Kidney tubule cell (primary cell): ENCODE measurements at regions not wholly inside any gene's neighbourhood (a gene's known extent, or its start where the extent isn't known, plus 50 kb on each side); places are given as distances from the start of the nearest gene placed in this dataset.

Experiments
- DNase-seq: peaks from one replicate; pipeline ENCODE4 v3.0.0-alpha.2; 2018; ENCODE audit warnings: low spot score

DNA sequence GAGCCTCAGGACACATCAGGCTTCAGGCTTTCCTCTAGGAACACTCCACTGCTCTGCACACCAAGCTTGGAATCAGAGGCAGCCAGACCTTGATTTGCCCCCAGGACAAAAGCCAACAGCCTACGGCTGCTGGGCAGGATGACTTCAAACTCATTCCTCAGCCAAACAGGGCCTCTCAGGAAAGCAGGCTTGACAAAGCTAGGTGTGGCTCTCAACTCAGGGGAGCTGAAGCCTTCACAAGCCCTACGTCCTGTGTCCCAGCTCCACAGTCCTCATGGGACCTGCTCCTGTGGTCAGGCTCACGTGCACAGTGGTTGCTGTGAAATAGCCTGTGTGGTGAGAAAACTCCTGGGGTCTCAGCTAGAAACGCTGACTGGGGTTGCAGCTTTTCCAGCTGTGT is 398.9 kb upstream of the ZNF507 start:
- DNase-seq = no peak

DNA sequence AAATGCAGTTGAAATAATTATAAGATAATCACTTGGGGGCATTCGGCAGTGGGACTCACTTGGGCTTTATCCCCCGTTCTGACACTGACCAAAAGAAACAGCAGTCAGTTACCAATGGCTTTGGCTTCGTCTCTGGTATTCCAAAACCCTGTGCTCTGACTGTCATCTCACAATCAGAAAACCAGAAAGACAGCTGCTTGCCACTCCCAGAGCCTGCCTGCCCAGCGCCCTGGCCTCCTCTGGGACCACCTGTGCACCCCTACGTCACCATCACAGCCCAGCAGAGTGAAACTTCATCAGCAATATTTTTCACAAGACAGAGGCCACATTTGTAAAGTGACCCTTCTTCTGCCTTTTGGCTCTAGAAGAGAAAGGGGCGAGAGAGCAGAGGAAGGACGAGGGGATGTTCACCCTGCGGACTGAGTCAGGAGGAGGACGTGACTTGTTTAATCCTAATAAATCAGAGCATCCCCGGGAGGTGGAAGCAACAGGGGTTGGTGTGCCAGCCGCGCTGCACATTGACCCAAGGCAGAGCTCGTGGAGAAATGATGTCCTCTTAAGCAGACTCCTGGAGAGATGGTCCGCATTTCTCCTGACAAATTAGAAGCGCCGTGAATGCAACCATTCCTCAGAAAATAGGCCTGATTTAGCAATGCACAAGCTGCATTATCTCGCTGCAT is 397.8 kb upstream of the ZNF507 start:
- no peak for DNase-seq

DNA sequence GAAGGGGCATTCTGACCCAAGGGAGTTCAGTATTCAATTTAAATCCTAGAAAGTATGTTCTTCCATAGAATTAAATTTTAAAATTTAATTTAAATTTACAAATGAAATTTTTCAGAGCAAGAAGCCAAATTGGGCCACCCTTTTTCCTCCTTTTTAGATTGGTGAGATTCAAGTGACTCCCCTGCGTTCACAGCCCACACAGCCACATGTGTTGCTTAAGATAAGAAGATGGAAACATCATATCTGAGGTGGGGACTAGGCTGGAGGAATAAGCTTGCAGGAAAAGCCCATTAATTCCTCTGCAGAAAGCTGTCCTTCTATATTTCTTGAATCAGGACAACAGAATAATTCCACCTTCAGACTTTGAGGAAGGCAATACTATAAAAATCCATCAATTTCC is 392.7 kb upstream of the ZNF507 start:
- DNase-seq = no peak

DNA sequence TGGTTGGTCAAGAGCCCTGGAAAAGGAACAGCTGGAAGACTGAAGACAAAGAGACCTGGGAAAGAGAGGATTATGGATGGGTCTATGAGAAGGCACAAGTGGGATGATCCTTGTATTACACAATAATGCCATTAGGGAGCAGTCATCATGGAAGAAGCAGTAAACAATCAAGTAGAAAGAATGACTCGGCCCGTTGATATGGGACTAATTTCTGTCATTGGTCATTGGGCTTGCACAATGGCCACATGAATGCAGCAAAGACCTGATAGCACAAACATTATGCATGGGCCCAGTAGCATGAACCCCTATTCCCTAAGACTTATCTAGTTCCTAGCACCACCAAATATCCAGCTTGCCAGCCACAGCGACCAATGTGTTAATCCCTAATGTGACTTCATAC is 390.3 kb upstream of the ZNF507 start:
- no peak for DNase-seq

DNA sequence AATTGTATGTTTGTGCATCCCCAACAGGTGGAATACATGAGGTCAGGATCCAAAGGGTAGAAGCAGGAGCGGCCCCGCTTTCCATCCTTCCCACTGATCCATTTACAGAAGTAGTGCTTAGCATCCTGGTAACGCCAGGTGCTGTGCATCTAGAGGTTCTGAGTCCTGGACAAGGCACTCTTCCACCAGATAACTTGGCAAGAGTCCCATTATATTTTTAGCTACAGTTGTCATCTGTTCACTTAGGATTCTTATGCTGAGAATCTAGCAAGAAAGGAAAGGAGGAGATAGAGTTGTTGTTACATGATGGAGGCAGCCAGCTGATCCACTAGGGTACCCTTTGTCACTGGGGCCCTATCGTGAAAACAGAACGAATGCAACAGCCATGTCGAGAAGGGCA is 389.5 kb upstream of the ZNF507 start:
- no peak for DNase-seq

DNA sequence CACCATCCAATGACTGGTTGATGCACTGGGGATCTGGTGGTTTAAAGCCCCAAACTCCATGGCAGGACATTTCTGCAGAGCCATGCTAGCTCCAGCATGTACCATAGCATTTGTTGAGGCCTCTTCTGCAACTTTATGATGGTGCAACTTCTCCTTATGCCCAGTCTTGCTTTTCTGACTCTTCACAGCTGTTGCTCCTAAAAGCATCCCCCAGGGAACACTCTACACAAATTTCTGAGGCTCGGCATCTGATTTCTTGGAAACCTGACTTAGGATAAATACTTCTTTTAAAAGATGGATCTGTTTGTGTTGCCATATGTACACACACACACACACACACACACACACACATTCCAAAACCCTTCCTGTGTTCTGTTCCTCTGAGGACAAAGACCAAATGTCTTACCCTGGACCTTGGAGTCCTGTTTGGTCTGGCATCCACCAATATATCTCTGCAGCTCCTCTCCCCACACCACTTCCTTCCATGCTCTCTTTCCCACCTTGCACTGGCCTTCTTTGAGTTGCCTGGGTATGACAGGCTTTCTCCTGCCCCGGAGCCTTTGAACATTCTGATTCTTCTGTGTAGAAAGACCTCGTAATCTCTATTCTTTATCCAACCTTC is 388.5 kb upstream of the ZNF507 start:
- no peak for DNase-seq

DNA sequence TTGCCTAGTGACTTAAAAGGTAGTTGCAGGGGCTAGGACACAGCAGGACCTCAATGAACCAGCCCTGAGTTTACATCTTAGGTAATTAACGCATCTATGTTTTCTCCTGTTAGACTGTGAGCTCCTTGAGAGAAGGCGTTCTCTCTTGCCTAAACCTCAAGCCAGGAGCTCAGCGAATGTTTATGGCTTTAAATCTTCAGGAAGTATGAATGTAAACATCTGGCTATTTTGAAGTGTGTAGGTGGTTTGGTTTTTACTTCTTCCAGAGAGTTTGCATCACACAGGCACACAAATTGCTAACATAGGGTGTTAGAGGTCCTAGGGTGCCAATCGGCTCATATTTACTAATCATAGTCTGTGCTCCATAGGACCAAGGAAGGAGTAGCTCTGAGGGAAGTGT is 387.7 kb upstream of the ZNF507 start:
- no peak for DNase-seq

DNA sequence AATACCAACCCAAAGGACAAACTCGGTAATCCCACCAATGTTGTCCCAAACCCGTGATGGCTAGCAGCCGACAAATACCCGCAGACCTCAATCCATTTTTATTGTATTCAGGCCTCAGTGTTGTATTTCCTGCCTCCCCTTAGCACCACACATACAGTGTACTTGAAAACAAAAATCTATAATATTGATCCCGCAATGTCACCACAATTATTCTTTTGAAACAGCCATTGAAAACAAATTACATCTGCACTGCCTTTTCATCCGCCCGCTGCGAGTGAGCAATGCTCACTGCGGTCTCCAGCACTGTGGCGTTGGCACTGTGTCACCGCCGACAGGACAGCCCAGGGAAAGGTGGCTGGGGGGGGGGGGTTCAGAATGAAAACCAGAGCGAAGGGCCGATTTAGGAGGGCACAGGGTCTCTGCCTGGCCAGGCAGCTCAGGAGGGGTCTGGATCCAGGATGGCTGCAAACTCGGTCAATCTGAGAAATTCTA is 385.8 kb upstream of the ZNF507 start:
- DNase-seq = no peak

DNA sequence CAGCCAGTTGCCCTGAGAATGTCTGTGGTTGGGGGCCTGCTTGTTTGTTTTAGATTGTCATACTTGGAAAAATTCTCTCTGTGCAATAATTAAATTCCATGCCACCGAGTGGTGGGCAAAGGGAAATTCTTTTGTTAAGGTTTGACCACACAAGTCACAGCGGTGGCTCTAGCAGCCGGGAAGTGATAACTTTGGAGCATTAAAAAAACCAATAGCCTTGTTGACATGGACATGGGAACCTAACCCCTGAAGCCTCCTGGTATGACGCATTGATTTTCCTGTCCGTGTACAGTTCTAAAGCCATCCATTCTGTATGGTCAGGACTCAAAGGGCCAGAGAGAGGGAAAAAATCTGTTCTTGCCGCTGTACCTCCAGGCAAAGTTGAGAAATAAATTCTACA is 384.9 kb upstream of the ZNF507 start:
- no peak for DNase-seq

DNA sequence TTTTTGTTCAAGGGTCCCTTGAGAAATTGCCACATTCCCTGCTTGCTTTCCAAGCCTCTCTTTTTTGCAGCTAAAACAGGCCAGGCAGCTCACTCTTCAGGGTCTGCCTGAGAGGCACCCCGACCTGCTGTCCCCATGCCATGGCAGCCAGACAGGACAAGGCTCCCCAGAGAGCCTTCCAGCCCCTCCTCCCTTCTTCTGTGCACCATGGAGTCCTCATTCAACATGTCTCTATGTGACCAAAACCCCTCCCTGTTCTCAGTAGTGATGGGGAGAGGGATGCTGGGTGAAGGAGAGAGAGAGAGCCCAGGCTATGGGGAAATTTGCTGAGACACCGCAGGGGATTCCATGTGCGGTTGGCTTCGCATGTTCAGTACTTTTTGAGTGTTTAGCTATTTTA is 384.2 kb upstream of the ZNF507 start:
- no peak for DNase-seq

DNA sequence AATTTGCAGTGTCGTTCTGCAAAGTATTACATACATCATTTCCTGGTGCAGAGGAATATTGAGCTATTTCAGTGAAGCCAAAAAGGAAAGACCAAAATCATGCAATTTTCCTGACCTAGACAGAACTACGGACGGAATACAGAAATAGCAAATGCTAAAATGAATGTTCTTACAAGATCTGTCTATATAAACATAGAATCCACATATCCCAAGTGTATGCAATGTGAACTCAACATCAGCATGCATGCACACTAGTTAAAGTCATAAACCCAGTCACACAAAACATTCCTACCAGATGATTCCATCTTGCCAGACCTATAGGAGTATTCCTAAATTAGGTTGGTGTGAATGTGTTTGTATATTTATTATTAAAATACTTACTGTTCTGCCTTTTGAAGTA is 383.7 kb upstream of the ZNF507 start:
- DNase-seq = no peak

DNA sequence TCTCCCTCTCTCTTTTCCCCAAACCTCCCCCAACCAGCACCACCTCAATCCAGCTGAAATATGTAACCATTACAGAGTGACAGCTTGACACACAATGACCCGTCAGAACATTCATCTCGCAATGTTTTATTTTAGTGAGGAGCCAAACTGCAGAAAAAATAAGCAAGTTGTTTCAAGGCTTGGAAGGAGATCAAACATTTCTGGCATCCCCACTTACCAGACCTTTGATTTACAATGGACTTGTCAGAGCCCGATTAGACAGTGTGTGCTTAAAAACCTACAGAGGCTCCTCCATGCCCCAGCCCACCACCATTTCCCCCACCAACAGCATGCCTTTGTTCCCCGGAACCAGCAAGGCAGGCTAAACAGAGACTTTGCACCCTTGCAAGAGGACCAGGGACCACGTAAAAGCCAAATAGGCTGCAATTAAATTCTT is 382.8 kb upstream of the ZNF507 start:
- no peak for DNase-seq

DNA sequence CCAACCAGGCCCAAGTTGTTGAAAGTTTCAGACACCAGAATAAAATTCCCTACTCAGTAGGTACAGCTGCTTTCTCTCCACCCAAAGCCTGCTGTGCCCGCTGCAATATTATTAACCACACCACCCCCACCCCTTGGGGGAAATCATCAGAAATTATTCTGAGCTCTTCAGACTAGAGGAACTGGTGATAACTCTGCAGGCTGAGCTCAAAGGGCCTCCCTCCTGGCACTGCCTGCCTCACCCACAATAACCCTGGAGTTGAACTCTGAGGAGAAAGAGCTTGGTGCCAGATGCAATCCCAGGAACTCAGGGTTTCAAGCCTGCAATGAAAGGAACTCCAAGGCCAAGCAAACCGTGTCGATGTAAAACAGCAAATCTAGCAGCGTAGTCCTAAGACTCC is 381.7 kb upstream of the ZNF507 start:
- DNase-seq = no peak

DNA sequence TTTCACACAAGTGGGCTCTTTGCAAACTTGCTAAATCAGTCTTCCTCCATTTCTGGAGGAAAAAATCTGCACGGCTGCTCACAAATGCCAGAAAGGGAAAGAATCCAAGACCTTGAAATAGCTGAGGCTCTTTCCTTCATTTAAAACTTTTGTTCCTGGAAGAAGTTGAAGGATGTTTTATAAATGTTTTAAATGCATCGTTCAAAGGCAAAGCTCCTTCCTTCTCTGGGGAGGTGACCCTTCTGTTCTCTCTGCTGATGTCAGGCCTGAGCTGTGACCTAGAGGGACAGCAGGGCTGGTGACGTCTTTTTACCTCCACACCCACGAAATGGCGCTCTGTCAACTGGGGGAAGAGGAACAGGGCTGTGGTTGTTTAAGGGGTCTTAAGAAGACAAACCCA is 376.4 kb upstream of the ZNF507 start:
- DNase-seq = no peak

DNA sequence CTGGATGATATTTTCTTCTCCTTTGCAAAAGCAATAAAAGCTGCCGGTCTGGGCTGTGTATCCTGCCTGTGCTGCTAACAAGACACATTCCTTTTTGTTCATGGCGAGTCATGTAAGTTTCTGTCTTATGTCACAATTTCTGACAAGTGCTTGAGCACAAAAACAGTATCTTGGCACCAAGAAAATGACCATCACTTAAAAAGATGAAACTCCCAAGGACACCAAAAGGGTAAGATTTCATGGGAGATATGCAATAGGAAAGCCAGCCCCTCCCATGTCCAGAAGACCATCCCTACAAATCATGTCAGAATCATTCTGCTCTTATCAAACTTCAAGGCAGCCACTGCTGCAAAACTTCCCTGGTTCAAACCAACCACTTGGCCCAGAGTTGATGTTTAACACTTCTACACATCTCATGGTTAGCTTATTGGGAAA is 375.4 kb upstream of the ZNF507 start:
- DNase-seq = no peak

DNA sequence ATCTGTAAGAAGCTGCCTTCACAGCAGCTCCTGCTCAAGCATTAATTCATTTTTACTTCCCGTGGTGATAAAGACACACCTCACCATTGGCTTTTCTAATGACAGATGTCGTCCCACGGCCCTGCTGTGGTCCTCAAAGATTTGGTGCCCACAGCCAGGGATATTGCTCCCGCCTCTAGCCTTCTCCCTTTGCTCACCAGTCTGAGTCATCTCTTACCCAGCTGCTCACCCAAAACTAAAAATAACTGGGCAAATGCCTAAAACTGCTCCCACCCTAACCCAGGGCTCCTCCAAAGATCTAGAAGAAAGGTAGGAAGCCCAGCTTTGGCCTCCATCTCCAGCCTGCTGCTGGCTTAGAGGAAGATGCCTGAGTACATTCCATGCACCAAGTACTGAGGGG is 371.1 kb upstream of the ZNF507 start:
- DNase-seq = no peak

DNA sequence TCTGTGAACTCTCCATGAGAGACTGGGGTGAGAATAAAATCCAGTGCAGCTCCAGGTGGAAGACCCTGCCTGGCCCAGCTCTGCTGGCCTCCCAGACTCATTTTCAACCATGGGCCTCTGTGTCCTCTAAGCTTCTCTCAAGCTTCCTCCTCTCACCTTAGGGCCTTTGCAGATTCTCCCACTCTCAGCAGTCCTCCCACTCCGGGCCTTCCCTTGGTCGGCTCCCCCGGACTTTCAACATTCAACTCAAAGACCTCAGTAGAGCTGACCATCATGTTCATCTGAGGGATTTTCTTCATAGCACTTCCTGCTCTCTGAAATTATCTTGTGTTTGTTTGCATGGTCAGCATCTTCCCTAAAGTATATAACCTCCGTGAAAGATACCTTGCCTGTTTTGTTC is 370.5 kb upstream of the ZNF507 start:
- DNase-seq = no peak

DNA sequence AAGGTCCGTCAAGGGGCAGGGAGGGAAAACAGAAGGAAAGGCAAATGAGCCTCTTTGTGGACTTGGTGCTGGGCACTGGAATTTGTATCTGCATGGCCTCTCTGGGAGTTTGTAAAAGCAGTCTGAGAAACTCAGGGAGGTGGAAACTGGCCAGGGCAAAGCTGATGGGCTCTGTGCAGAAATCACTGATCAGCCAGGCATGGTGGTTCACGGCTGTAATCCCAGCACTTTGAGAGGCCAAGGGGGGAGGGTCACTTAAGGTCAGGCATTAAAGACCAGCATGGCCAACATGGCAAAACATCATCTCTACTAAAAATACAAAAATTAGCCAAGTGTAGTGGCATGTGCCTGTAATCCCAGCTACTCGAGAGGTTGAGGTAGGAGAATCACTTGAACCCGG is 369.9 kb upstream of the ZNF507 start:
- DNase-seq = no peak

DNA sequence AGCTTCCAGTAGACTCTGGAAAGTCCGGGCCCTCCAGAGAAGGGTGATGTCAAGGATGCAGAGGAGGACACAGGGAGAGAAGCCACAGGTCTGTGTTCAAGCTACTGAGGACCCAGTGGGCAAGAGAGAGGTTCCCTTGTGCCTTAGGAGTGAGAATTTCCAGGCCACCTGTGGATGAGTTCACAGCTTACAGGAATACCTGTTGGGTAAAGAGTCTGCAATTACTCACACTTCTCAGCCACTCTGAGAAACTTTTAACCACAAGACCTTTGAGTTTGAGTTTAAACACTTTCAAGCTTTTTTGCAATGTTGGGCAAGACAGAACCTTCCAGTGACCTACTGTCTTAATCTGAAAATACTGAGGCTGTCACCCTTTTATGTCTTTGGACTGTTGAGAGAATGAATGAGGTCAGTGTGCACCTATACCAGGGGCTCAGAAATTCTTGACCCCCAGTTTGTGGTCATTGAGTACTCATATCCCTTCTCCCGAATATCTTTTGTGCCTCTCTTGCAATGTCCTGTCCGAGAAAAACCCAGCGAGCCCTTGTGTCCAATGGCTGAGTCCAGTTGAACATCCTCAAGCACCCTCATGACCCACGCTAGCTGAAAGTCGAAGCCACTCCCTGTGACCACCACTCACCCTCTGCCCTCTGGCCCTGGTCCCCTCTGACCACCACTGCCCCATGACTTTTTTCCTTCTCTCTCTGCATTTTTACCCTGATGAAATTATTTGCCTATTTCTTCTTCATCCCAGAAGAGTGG is 368.5 kb upstream of the ZNF507 start:
- DNase-seq = no peak

DNA sequence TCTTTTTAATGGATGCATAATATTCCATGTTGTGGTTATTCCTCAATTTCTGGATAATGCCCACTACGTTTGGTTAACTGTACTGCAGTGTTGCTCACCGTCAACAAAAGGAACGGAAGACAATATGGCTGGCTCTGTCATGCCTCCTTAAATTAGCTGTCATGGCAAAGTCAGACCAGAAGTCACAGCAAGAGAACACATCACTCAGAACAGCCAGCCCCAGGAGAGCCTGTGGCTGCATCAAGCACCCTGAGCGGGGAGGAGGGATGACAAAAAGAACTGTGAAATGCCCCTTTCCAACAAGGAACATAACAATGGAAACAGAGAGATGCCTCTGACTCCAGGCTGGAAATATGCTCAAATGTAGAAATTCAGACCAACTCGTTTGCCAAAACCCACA is 366.0 kb upstream of the ZNF507 start:
- no peak for DNase-seq

DNA sequence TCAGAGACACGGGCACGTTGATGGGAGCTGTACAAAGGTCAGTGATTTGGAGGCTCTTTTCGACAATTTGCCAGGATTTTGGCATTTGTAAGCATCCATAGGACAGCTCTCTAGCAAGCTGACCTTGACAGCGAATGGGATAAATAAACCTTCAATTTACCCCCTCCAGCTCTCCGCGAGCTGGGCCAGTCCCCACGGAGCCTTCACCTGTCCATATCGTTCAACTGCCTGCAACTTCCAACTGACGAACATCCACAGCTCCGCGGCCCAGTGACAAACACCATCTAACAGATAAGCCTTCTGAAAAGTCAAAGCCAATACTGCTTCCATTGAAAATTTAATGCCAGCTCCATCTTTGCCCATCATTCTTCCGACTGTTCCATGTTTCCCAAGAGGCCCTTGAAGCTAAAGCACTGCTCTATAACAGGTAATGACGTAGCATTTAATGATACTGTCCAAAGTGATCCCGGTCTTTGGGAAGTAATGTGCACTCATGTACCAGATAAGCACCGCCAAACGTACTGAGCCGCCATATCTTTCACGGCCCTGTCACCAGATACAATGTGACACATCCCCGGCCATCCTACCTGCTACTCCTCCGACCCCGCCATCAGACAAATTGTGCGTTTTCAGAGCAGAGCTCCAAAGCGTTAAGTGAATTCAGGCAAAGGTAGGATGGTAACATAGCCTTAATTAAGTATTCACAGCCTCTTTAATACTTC is 365.3 kb upstream of the ZNF507 start:
- DNase-seq = no peak

DNA sequence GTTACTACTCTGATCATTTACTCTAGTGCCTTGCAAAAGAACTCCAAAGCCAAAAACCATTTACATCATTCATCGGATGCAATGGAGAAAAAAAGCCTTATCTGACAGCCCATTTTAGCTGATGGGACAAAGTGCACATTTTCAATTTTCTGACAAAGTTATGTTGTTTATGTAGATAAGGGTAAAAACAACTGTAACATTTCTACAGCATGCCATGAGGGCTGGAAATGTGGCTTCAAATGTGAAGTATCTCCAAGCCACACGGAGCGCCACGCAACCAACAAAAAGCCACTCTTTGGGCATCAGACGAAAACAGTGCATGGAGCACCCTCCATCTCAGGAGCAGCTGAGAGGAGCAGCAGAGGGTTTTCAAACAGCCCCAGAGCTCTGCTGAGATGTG is 364.6 kb upstream of the ZNF507 start:
- DNase-seq = no peak

DNA sequence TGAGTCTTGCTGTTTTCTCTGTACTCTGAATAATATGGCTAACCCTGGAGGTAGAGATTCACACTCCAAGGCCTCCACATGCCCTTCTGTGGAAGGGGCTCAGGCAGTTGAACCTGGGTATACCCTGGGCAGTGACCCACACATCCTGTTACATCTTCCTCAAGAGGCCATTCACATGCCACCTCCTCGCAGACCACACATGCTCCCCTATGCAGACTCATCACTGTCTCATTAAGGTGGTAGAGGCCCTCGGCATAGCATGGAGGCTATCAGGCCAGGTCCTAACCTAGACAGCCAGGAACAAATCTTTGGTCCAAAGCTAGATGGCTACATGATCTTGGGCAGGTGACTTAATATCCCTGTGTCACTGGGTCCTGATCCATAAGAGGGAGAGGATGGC is 363.9 kb upstream of the ZNF507 start:
- DNase-seq = no peak
